ENCODE measurements at regions not wholly inside any gene's neighbourhood (a gene's known extent, or its start where the extent isn't known, plus 50 kb on each side); places are given as distances from the start of the nearest gene placed in this dataset.

GRCh38 chr14:51439896-51440295 is 199.8 kb downstream of the TMX1 start:
- no peaks in the 10 kb centered on the region for H3K27me3 ChIP-seq (ENCODE audit: control insufficient read depth in 2 of 2, insufficient read depth in 2 of 2, low read length in 2 of 2)
- DNase-seq (no peak), ATAC-seq (no peak)
- no peaks in the 10 kb centered on the region for H3K36me3 ChIP-seq (ENCODE audit: control insufficient read depth in 2 of 3, insufficient read depth in 3 of 3, low read length in 3 of 3)
- no peaks in the 10 kb centered on the region for H3K9me3 ChIP-seq (ENCODE audit: control insufficient read depth in 2 of 3, low read length in 3 of 3)
- Mint-ChIP-seq H3K27ac (no peak overlapping the region), H3K4me3 (no peak overlapping the region), H3K27me3 (peaks cover 13 to 44% (median 40%) of the 10 kb centered on the region in 5 donors), H3K36me3 (no peaks in the 10 kb centered on the region), H3K4me1 (no peaks in the 10 kb centered on the region), H3K9me3 (peaks cover 0 to 4% (median 0%) of the 10 kb centered on the region in 11 donors)
- ChIA-PET POLR2A (no interaction called here), CTCF (no interaction called here)
- no peak overlapping the region for H3K27ac ChIP-seq (ENCODE audit: low read depth, low read length)
- intact Hi-C loops (cut with micrococcal nuclease): no loop called here
- H3K4me1 ChIP-seq (ENCODE audit: control insufficient read depth in 2 of 2, insufficient read depth in 2 of 2, low read length in 2 of 2): no peaks in the 10 kb centered on the region
- H3K4me3 ChIP-seq (ENCODE audit: low read length): no peak overlapping the region

GRCh38 chr14:51441001-51441400 is 201.0 kb downstream of the TMX1 start:
- intact Hi-C loops (cut with micrococcal nuclease): no loop called here
- no peaks in the 10 kb centered on the region for H3K4me1 ChIP-seq (ENCODE audit: control insufficient read depth in 2 of 2, insufficient read depth in 2 of 2, low read length in 2 of 2)
- Mint-ChIP-seq H3K9me3 (peaks cover 0 to 4% (median 0%) of the 10 kb centered on the region in 11 donors), H3K4me3 (no peak overlapping the region), H3K4me1 (no peaks in the 10 kb centered on the region), H3K27ac (no peak overlapping the region), H3K27me3 (peaks cover 11 to 46% (median 32%) of the 10 kb centered on the region in 5 donors), H3K36me3 (no peaks in the 10 kb centered on the region)
- DNase-seq (no peak), ATAC-seq (no peak)
- H3K27ac ChIP-seq (ENCODE audit: low read depth, low read length): no peak overlapping the region
- ChIA-PET CTCF (no interaction called here), POLR2A (no interaction called here)
- H3K27me3 ChIP-seq (ENCODE audit: control insufficient read depth in 2 of 2, insufficient read depth in 2 of 2, low read length in 2 of 2): no peaks in the 10 kb centered on the region
- H3K9me3 ChIP-seq (ENCODE audit: control insufficient read depth in 2 of 3, low read length in 3 of 3): no peaks in the 10 kb centered on the region
- no peaks in the 10 kb centered on the region for H3K36me3 ChIP-seq (ENCODE audit: control insufficient read depth in 2 of 3, insufficient read depth in 3 of 3, low read length in 3 of 3)
- no peak overlapping the region for H3K4me3 ChIP-seq (ENCODE audit: low read length)

- H3K4me3 ChIP-seq (ENCODE audit: low read length): no peak overlapping the region
- no peaks in the 10 kb centered on the region for H3K27me3 ChIP-seq (ENCODE audit: control insufficient read depth in 2 of 2, insufficient read depth in 2 of 2, low read length in 2 of 2)
- H3K36me3 ChIP-seq (ENCODE audit: control insufficient read depth in 2 of 3, insufficient read depth in 3 of 3, low read length in 3 of 3): no peaks in the 10 kb centered on the region
- no peaks in the 10 kb centered on the region for H3K9me3 Mint-ChIP-seq
- no peaks in the 10 kb centered on the region for H3K9me3 ChIP-seq (ENCODE audit: control insufficient read depth in 2 of 3, low read length in 3 of 3)
- DNase-seq: no peak
- H3K27ac ChIP-seq (ENCODE audit: low read depth, low read length): no peak overlapping the region
- CTCF ChIA-PET: no interaction called here
- no peaks in the 10 kb centered on the region for H3K36me3 Mint-ChIP-seq
- no peak overlapping the region for H3K27ac Mint-ChIP-seq
- no peaks in the 10 kb centered on the region for H3K4me1 Mint-ChIP-seq
- H3K4me1 ChIP-seq (ENCODE audit: control insufficient read depth in 2 of 2, insufficient read depth in 2 of 2, low read length in 2 of 2): no peaks in the 10 kb centered on the region
- H3K27me3 Mint-ChIP-seq: peaks cover 11 to 42% (median 23%) of the 10 kb centered on the region in 5 donors
- no peak for ATAC-seq
- no peak overlapping the region for H3K4me3 Mint-ChIP-seq
- POLR2A ChIA-PET: no interaction called here
- intact Hi-C loops (cut with micrococcal nuclease): no loop called here
Measured at GRCh38 chr14:51442513-51443175, 202.6 kb downstream of the TMX1 start.

- ChIA-PET POLR2A (no interaction called here), CTCF (no interaction called here)
- peaks cover 11 to 39% (median 23%) of the 10 kb centered on the region in 5 donors for H3K27me3 Mint-ChIP-seq
- H3K4me1 Mint-ChIP-seq: no peaks in the 10 kb centered on the region
- no peak overlapping the region for H3K27ac ChIP-seq (ENCODE audit: low read depth, low read length)
- H3K9me3 ChIP-seq (ENCODE audit: control insufficient read depth in 2 of 3, low read length in 3 of 3): no peaks in the 10 kb centered on the region
- no peak overlapping the region for H3K27ac Mint-ChIP-seq
- H3K4me3 Mint-ChIP-seq: no peak overlapping the region
- H3K4me3 ChIP-seq (ENCODE audit: low read length): no peak overlapping the region
- no peaks in the 10 kb centered on the region for H3K9me3 Mint-ChIP-seq
- intact Hi-C loops (cut with micrococcal nuclease): no loop called here
- no peaks in the 10 kb centered on the region for H3K36me3 ChIP-seq (ENCODE audit: control insufficient read depth in 2 of 3, insufficient read depth in 3 of 3, low read length in 3 of 3)
- H3K36me3 Mint-ChIP-seq: no peaks in the 10 kb centered on the region
- no peak for DNase-seq
- no peaks in the 10 kb centered on the region for H3K27me3 ChIP-seq (ENCODE audit: control insufficient read depth in 2 of 2, insufficient read depth in 2 of 2, low read length in 2 of 2)
- no peaks in the 10 kb centered on the region for H3K4me1 ChIP-seq (ENCODE audit: control insufficient read depth in 2 of 2, insufficient read depth in 2 of 2, low read length in 2 of 2)
- no peak for ATAC-seq
Measured at GRCh38 chr14:51443195-51444018, 203.4 kb downstream of the TMX1 start.

- Mint-ChIP-seq H3K4me1 (no peaks in the 10 kb centered on the region), H3K36me3 (no peaks in the 10 kb centered on the region), H3K27me3 (peaks cover 7 to 35% (median 15%) of the 10 kb centered on the region in 5 donors), H3K27ac (no peak overlapping the region), H3K4me3 (no peak overlapping the region), H3K9me3 (no peaks in the 10 kb centered on the region)
- Histone ChIP-seq H3K36me3 (ENCODE audit: control insufficient read depth in 2 of 3, insufficient read depth in 3 of 3, low read length in 3 of 3) (no peaks in the 10 kb centered on the region), H3K27ac (ENCODE audit: low read depth, low read length) (no peak overlapping the region), H3K9me3 (ENCODE audit: control insufficient read depth in 2 of 3, low read length in 3 of 3) (no peaks in the 10 kb centered on the region), H3K4me1 (ENCODE audit: control insufficient read depth in 2 of 2, insufficient read depth in 2 of 2, low read length in 2 of 2) (no peaks in the 10 kb centered on the region), H3K4me3 (ENCODE audit: low read length) (no peak overlapping the region), H3K27me3 (ENCODE audit: control insufficient read depth in 2 of 2, insufficient read depth in 2 of 2, low read length in 2 of 2) (no peaks in the 10 kb centered on the region)
- DNase-seq: no peak
- POLR2A ChIA-PET: no interaction called here
- ATAC-seq: no peak
- intact Hi-C loops (cut with micrococcal nuclease): no loop called here
- CTCF ChIA-PET: no interaction called here
Measured at GRCh38 chr14:51444353-51445000, 204.4 kb downstream of the TMX1 start.

GRCh38 chr14:51445001-51445390 is 204.9 kb downstream of the TMX1 start:
- POLR2A ChIA-PET: no interaction called here
- H3K27me3 Mint-ChIP-seq: peaks cover 5 to 31% (median 14%) of the 10 kb centered on the region in 5 donors
- H3K27ac Mint-ChIP-seq: no peak overlapping the region

More at GRCh38 chr14:51445001-51445390, 204.9 kb downstream of the TMX1 start:
- DNase-seq (no peak), ATAC-seq (no peak)
- CTCF ChIA-PET: no interaction called here
- no peak overlapping the region for H3K4me3 Mint-ChIP-seq
- H3K4me1 Mint-ChIP-seq: no peaks in the 10 kb centered on the region
- no peaks in the 10 kb centered on the region for H3K4me1 ChIP-seq (ENCODE audit: control insufficient read depth in 2 of 2, insufficient read depth in 2 of 2, low read length in 2 of 2)
- no peak overlapping the region for H3K4me3 ChIP-seq (ENCODE audit: low read length)
- H3K36me3 ChIP-seq (ENCODE audit: control insufficient read depth in 2 of 3, insufficient read depth in 3 of 3, low read length in 3 of 3): no peaks in the 10 kb centered on the region
- H3K9me3 ChIP-seq (ENCODE audit: control insufficient read depth in 2 of 3, low read length in 3 of 3): no peaks in the 10 kb centered on the region
- no peaks in the 10 kb centered on the region for H3K36me3 Mint-ChIP-seq
- H3K27me3 ChIP-seq (ENCODE audit: control insufficient read depth in 2 of 2, insufficient read depth in 2 of 2, low read length in 2 of 2): no peaks in the 10 kb centered on the region
- intact Hi-C loops (cut with micrococcal nuclease): no loop called here
- H3K9me3 Mint-ChIP-seq: no peaks in the 10 kb centered on the region
- H3K27ac ChIP-seq (ENCODE audit: low read depth, low read length): no peak overlapping the region

Data from naive thymus-derived CD4-positive, alpha-beta T cell (primary cell).